ENCODE measurements at regions not wholly inside any gene's neighbourhood (a gene's known extent, or its start where the extent isn't known, plus 50 kb on each side); places are given as distances from the start of the nearest gene placed in this dataset.
"Not testable (repeated sequence)": the region's sequence is repeated elsewhere in the genome, so short reads cannot be mapped to it uniquely, and the experiment has no call there.

- no peak for DNase-seq (ENCODE audit: low spot score)
Observed at GRCh38 chr12:129959889-129960288, 56.1 kb upstream of the TMEM132D start.

- DNase-seq (ENCODE audit: low spot score) = no peak
Observed at GRCh38 chr12:129961091-129961490, 57.3 kb upstream of the TMEM132D start.

- no peak for DNase-seq (ENCODE audit: low spot score)
Observed at GRCh38 chr12:129961856-129962255, 58.0 kb upstream of the TMEM132D start.

- DNase-seq (ENCODE audit: low spot score) = no peak
Observed at GRCh38 chr12:129964300-129964699, 60.5 kb upstream of the TMEM132D start.

GRCh38 chr12:129964826-129965457 lies 61.1 kb upstream of the TMEM132D start:
- DNase-seq (ENCODE audit: low spot score) = no peak

- no peak for DNase-seq (ENCODE audit: low spot score)
Observed at GRCh38 chr12:129966146-129966995, 62.5 kb upstream of the TMEM132D start.

GRCh38 chr12:129971721-129972120 lies 67.9 kb upstream of the TMEM132D start:
- no peak for DNase-seq (ENCODE audit: low spot score)

- DNase-seq (ENCODE audit: low spot score) = no peak
Observed at GRCh38 chr12:129973236-129973961, 69.6 kb upstream of the TMEM132D start.

GRCh38 chr12:129984106-129984505 lies 80.3 kb upstream of the TMEM132D start:
- no peak for DNase-seq (ENCODE audit: low spot score)

GRCh38 chr12:129987841-129988240 lies 84.0 kb upstream of the TMEM132D start:
- no peak for DNase-seq (ENCODE audit: low spot score)

- DNase-seq (ENCODE audit: low spot score) = no peak
Observed at GRCh38 chr12:129994634-129995033, 90.8 kb upstream of the TMEM132D start.

- no peak for DNase-seq (ENCODE audit: low spot score)
Observed at GRCh38 chr12:129997239-129997638, 93.4 kb upstream of the TMEM132D start.

- DNase-seq (ENCODE audit: low spot score) = not testable (repeated sequence)
Observed at GRCh38 chr12:130004310-130004877, 100.6 kb upstream of the TMEM132D start.

- no peak for DNase-seq (ENCODE audit: low spot score)
Observed at GRCh38 chr12:130007771-130008170, 103.9 kb upstream of the TMEM132D start.

GRCh38 chr12:130008241-130008640 lies 104.4 kb upstream of the TMEM132D start:
- no peak for DNase-seq (ENCODE audit: low spot score)

GRCh38 chr12:130009961-130010360 lies 106.1 kb upstream of the TMEM132D start:
- no peak for DNase-seq (ENCODE audit: low spot score)

- DNase-seq (ENCODE audit: low spot score) = no peak
Observed at GRCh38 chr12:130011611-130012385, 108.0 kb upstream of the TMEM132D start.

- DNase-seq (ENCODE audit: low spot score) = peak; percentile 57
Observed at GRCh38 chr12:130013771-130014484, 110.1 kb upstream of the TMEM132D start.

GRCh38 chr12:130014485-130014807 lies 110.6 kb upstream of the TMEM132D start:
- DNase-seq (ENCODE audit: low spot score) = peak; percentile 15

GRCh38 chr12:130016194-130016593 lies 112.4 kb upstream of the TMEM132D start:
- no peak for DNase-seq (ENCODE audit: low spot score)

- no peak for DNase-seq (ENCODE audit: low spot score)
Observed at GRCh38 chr12:130016986-130017385, 113.2 kb upstream of the TMEM132D start.
